ENCODE measurements at regions not wholly inside any gene's neighbourhood (a gene's known extent, or its start where the extent isn't known, plus 50 kb on each side); places are given as distances from the start of the nearest gene placed in this dataset.

DNA sequence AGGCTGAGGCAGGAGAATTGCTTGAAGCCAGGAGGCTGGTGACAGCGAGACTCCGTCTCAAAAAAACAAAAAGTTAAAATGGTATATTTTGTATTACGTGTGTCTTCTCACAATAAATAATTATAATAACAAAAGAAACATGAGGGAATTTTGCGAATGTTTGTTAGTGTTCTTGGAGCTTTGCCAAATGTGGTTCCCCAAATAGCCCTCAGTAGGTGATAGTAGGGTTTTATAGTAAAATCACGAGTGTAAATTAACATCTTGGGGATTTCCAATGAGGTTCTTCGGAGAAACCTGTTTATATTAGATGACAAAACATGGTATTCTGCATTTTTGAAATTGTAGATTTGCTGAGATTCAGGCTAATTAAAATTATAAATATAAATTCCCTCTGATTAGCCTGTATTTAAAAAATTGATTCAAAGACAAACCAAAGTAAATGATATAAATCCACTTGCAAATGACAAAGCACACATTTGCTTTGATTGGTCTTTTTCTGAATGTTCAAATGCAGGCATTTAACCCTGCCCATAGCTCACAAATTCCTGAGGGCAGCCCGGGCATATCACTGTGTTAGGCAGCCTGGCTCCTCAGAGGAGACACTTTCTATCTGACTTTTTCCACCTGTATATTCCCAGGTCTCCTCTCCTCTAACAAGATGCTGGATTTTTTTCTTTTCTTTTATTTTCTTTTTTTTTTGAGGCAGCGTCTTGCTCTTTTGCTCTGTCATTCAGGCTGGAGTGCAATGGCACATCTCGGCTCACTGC is 50.3 kb upstream of the TSNAX start:
- Histone ChIP-seq H3K27me3 (no peaks in the 10 kb centered on the region), H3K4me3 (no peak overlapping the region), H3K36me3 (no peaks in the 10 kb centered on the region), H3K9me3 (peaks cover 0 to 4% (median 0%) of the 10 kb centered on the region in 12 donors), H3K27ac (no peak overlapping the region), H3K4me1 (no peaks in the 10 kb centered on the region)
- intact Hi-C loops (cut with DNase I), result loop anchor here in 1 of 10 donors (2.0 kb wide), 1 partner anchor 21 kb away; no protein-coding TSS in a partner anchor
- DNase-seq (no peak), ATAC-seq (no peak)
- 90 to 92% (median 91%) methylated on average over 9 of the region's 9 CpGs for WGBS, 4 donors
- no peak for TF ChIP-seq POLR2A (IDR thresholded peaks at IDR 0.05)
- TF ChIP-seq, protein P1, sequence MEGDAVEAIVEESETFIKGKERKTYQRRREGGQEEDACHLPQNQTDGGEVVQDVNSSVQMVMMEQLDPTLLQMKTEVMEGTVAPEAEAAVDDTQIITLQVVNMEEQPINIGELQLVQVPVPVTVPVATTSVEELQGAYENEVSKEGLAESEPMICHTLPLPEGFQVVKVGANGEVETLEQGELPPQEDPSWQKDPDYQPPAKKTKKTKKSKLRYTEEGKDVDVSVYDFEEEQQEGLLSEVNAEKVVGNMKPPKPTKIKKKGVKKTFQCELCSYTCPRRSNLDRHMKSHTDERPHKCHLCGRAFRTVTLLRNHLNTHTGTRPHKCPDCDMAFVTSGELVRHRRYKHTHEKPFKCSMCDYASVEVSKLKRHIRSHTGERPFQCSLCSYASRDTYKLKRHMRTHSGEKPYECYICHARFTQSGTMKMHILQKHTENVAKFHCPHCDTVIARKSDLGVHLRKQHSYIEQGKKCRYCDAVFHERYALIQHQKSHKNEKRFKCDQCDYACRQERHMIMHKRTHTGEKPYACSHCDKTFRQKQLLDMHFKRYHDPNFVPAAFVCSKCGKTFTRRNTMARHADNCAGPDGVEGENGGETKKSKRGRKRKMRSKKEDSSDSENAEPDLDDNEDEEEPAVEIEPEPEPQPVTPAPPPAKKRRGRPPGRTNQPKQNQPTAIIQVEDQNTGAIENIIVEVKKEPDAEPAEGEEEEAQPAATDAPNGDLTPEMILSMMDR (IDR thresholded peaks at IDR 0.05), result no peak
